IMR-90 (cell line): ENCODE measurements at regions not wholly inside any gene's neighbourhood (a gene's known extent, or its start where the extent isn't known, plus 50 kb on each side); places are given as distances from the start of the nearest gene placed in this dataset.

Source experiments
- ATAC-seq: fragments of 200-7000 bp; cut with Tn5 transposase; 2 replicates; pipeline ENCODE4 v1.9.1; 2020; ENCODE audit warnings: low read depth, mild to moderate bottlenecking, moderate library complexity
- BruUV-seq: library from RNA; stranded (reverse); fragments of 400-500 nt; replicated peaks from 2 replicates; lab custom pipeline; 2021; lab: Mats Ljungman, UMichigan
- CTCF ChIA-PET: fragments of 300-600 bp; formaldehyde crosslinking; extraction: SDS; loops from one replicate; lab custom pipeline; 2021; ENCODE audit warnings: antibody characterized with exemption; lab: Yijun Ruan, JAX
- POLR2A ChIA-PET: fragments of 300-600 bp; sonication (Branson Sonifier 250); formaldehyde crosslinking; loops from one replicate; lab custom pipeline; 2022; ENCODE audit warnings: antibody characterized with exemption; ENCODE audit not compliant: unreplicated experiment; lab: Charles Lee
- DNase-seq: peaks from one replicate; pipeline ENCODE4 v3.0.0; 2013
- H2AFZ ChIP-seq: replicated peaks from 2 replicates; pipeline ENCODE3; 2013; ENCODE audit warnings: low read length, mild to moderate bottlenecking; ENCODE audit not compliant: poor library complexity
- H2AK5ac ChIP-seq: 2 replicates; pipeline ENCODE4 v1.6.1; 2013; ENCODE audit warnings: low read depth, low read length, inconsistent platforms
- H2AK9ac ChIP-seq: replicated peaks from 2 replicates; pipeline ENCODE3; 2013; ENCODE audit warnings: mild to moderate bottlenecking, low read depth, low read length, moderate library complexity; ENCODE audit not compliant: poor library complexity
- H2BK120ac ChIP-seq: 2 replicates; pipeline ENCODE4 v1.6.1; 2013; ENCODE audit warnings: low read depth, low read length, inconsistent platforms
- H2BK15ac ChIP-seq: 3 replicates; pipeline ENCODE4 v1.6.1; 2013; ENCODE audit warnings: low read depth, low read length, inconsistent platforms
- H2BK20ac ChIP-seq: 2 replicates; pipeline ENCODE4 v1.6.1; 2013; ENCODE audit warnings: low read depth, mild to moderate bottlenecking, inconsistent platforms, low read length, moderate library complexity
- H2BK5ac ChIP-seq: 2 replicates; pipeline ENCODE4 v1.6.1; 2013; ENCODE audit warnings: mild to moderate bottlenecking, low read depth, low read length, inconsistent platforms; ENCODE audit not compliant: poor library complexity, severe bottlenecking
- H3K14ac ChIP-seq: replicated peaks from 2 replicates; pipeline ENCODE4 v1.6.1; 2013; ENCODE audit warnings: low read depth, low read length, inconsistent platforms
- H3K18ac ChIP-seq: 2 replicates; pipeline ENCODE4 v1.6.1; 2013; ENCODE audit warnings: low read depth, low read length, control low read depth
- H3K23ac ChIP-seq: 2 replicates; pipeline ENCODE4 v1.6.1; 2013; ENCODE audit warnings: low read depth, low read length, inconsistent platforms
- H3K27ac ChIP-seq: 2 replicates; pipeline ENCODE4 v1.5.1; 2013; ENCODE audit warnings: mild to moderate bottlenecking, control low read depth, low read length; ENCODE audit not compliant: insufficient read depth
- H3K27me3 ChIP-seq: 2 replicates; pipeline ENCODE4 v1.6.1; 2013; ENCODE audit warnings: low read length; ENCODE audit not compliant: control insufficient read depth, insufficient read depth
- H3K36me3 ChIP-seq: 2 replicates; pipeline ENCODE4 v1.6.1; 2013; ENCODE audit warnings: low read length, mixed read lengths; ENCODE audit not compliant: control insufficient read depth, insufficient read depth
- H3K4ac ChIP-seq: 2 replicates; pipeline ENCODE4 v1.6.1; 2013; ENCODE audit warnings: low read depth, low read length, inconsistent platforms
- H3K4me1 ChIP-seq: 2 replicates; pipeline ENCODE4 v1.6.1; 2013; ENCODE audit warnings: low read length, mixed read lengths; ENCODE audit not compliant: control insufficient read depth, insufficient read depth
- H3K4me2 ChIP-seq: 2 replicates; pipeline ENCODE4 v1.6.1; 2013; ENCODE audit warnings: low read depth, mild to moderate bottlenecking, control low read depth, low read length, moderate library complexity
- H3K4me3 ChIP-seq: 2 replicates; pipeline ENCODE4 v1.5.1; 2013; ENCODE audit warnings: low read depth, mild to moderate bottlenecking, control low read depth, low read length, moderate library complexity; ENCODE audit not compliant: insufficient read depth
- H3K56ac ChIP-seq: 2 replicates; pipeline ENCODE4 v1.6.1; 2013; ENCODE audit warnings: low read length, inconsistent platforms; ENCODE audit not compliant: insufficient read depth; ENCODE audit errors: extremely low read depth
- H3K79me1 ChIP-seq, 2 experiments: 2 replicates each; pipeline ENCODE4 v1.6.1; 2013; ENCODE audit warnings: low read length in 2 of 2, inconsistent platforms in 1 of 2, low read depth in 1 of 2
- H3K9ac ChIP-seq: 2 replicates; pipeline ENCODE4 v1.6.1; 2013; ENCODE audit warnings: low read depth, low read length, control low read depth
- H3K9me1 ChIP-seq: 2 replicates; pipeline ENCODE4 v1.6.1; 2013; ENCODE audit warnings: low read length, inconsistent platforms; ENCODE audit not compliant: insufficient read depth
- H3K9me3 ChIP-seq: 2 replicates; pipeline ENCODE4 v1.6.1; 2013; ENCODE audit warnings: low read length; ENCODE audit not compliant: control insufficient read depth, insufficient read depth
- H4K20me1 ChIP-seq: 2 replicates; pipeline ENCODE4 v1.6.1; 2013; ENCODE audit warnings: low read length, inconsistent platforms; ENCODE audit not compliant: insufficient read depth
- H4K5ac ChIP-seq: 2 replicates; pipeline ENCODE4 v1.6.1; 2013; ENCODE audit warnings: mild to moderate bottlenecking, low read depth, low read length, control low read depth
- H4K8ac ChIP-seq, 2 experiments: 2 replicates each; pipeline ENCODE4 v1.6.1; 2013; ENCODE audit warnings: low read depth in 2 of 2, low read length in 2 of 2, control low read depth in 1 of 2, inconsistent platforms in 1 of 2
- H4K91ac ChIP-seq: 2 replicates; pipeline ENCODE4 v1.6.1; 2013; ENCODE audit warnings: low read depth, low read length, inconsistent platforms; ENCODE audit not compliant: insufficient read depth
- BHLHE40 ChIP-seq: fragments of 150-350 bp; IDR thresholded peaks from 2 replicates; pipeline ENCODE4 v1.6.1; 2016; ENCODE audit warnings: mild to moderate bottlenecking, low read depth, low read length
- WGBS, 2 experiments: methylation state at CpG; one replicate each; pipeline versions ENCODE4 v1.1.5 to v1.1.7; 2013; ENCODE audit warnings: missing lambda C conversion rate in 2 of 2; ENCODE audit not compliant: insufficient read length in 1 of 2; ENCODE audit errors: extremely low coverage in 2 of 2; 5-methylcytosine and 5-hydroxymethylcytosine counted together
- dilution Hi-C: fragments of 300-500 bp; cut with HindIII; formaldehyde crosslinking; loops from one replicate; pipeline ENCODE4 v1.14.3; 2018; ENCODE audit warnings: low sequenced_read_pairs; ENCODE audit not compliant: unreplicated experiment
- in situ Hi-C: fragments of 300-500 bp; cut with MboI; formaldehyde crosslinking; loops from 3 replicates; pipeline ENCODE4 v1.14.3; 2019; ENCODE audit warnings: low sequenced_read_pairs, inconsistent platforms, mixed read lengths
- intact Hi-C: fragments of 100-400 bp; cut with micrococcal nuclease; formaldehyde crosslinking; loops from 2 replicates; pipeline ENCODE4 v1.10.0; 2022

DNA sequence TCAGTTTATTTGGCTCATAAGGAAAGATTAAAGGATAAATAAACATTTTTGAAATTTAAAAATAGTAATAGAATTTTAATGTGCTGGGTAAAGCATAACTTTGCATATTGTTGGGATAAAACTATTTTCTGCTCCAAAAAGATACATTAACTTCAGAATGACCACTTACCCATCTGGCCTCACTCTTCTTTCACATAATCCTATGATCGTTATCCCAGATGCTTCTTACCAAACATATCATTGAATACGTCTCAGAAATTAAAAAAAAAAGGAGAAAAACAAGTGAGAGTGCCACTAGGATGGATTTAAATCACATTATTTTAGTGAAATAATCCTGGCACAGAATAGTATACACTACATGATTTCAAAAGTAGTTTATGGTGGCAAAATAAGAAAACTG, 677.5 kb upstream of the ZWINT start:
- H3K9me3 ChIP-seq = no peaks in the 10 kb centered on the region
- in situ Hi-C loops (no loop called here), intact Hi-C loops (no loop called here), dilution Hi-C loops (no loop called here)
- no peak overlapping the region for H2BK5ac ChIP-seq
- no peak overlapping the region for H4K91ac ChIP-seq
- ChIA-PET CTCF (no interaction called here), POLR2A (no interaction called here)
- no peak overlapping the region for H3K27ac ChIP-seq
- H3K9me1 ChIP-seq = no peaks in the 10 kb centered on the region
- H3K36me3 ChIP-seq = no peaks in the 10 kb centered on the region
- H3K27me3 ChIP-seq = no peaks in the 10 kb centered on the region
- no peaks in the 10 kb centered on the region for H4K20me1 ChIP-seq
- TF ChIP-seq BHLHE40 = no peak
- no peak overlapping the region for H3K14ac ChIP-seq
- DNase-seq = no peak
- no peak overlapping the region for H3K23ac ChIP-seq
- H3K18ac ChIP-seq = no peak overlapping the region
- H3K79me1 ChIP-seq = no peaks in the 10 kb centered on the region
- H4K8ac ChIP-seq = no peak overlapping the region
- H3K4me2 ChIP-seq = no peak overlapping the region
- BruUV-seq = no TSS peak
- whole genome bisulfite sequencing, 2 experiments = no CpG with 5 or more reads among the region's 2 CpGs
- no peak overlapping the region for H3K9ac ChIP-seq
- H4K5ac ChIP-seq = no peak overlapping the region
- no peak overlapping the region for H3K56ac ChIP-seq
- no peaks in the 10 kb centered on the region for H3K4me1 ChIP-seq
- ATAC-seq = no peak
- H3K4ac ChIP-seq = no peak overlapping the region
- H2BK20ac ChIP-seq = no peak overlapping the region
- H2BK15ac ChIP-seq = no peak overlapping the region
- no peak overlapping the region for H2BK120ac ChIP-seq
- no peak overlapping the region for H3K4me3 ChIP-seq
- no peak overlapping the region for H2AK9ac ChIP-seq
- no peak overlapping the region for H2AK5ac ChIP-seq
- H2AFZ ChIP-seq = no peak overlapping the region
